Activated T-cell treated with anti-CD3 and anti-CD28 coated beads, Interleukin-2, amount 50 U/mL, for 1 hour (primary cell): ENCODE measurements at regions not wholly inside any gene's neighbourhood (a gene's known extent, or its start where the extent isn't known, plus 50 kb on each side); places are given as distances from the start of the nearest gene placed in this dataset.
"Not testable (repeated sequence)": the region's sequence is repeated elsewhere in the genome, so short reads cannot be mapped to it uniquely, and the experiment has no call there.

Experiments used
- DNase-seq: peaks from one replicate; pipeline ENCODE4 v3.0.0-alpha.2; 2020

DNA sequence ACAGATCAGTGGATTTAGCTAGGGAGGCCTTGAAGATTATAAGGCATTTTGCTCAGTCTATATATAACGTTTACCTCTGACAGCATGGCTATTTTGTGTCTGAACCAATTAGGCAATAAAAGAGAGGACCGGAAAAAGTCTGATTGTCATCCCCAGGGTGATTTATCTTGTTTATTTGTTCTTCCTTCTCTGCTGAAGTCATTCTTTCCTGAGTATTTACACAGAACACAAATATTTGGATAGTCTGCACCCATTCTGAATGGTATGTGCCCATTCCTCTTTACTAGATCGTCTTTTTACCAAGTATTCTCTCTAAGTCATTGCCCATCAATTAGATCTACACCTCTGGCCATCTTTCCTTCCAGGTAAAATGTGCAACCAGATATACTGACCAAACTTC lies 1602.9 kb downstream of the KCNT2 start:
- DNase-seq: no peak

DNA sequence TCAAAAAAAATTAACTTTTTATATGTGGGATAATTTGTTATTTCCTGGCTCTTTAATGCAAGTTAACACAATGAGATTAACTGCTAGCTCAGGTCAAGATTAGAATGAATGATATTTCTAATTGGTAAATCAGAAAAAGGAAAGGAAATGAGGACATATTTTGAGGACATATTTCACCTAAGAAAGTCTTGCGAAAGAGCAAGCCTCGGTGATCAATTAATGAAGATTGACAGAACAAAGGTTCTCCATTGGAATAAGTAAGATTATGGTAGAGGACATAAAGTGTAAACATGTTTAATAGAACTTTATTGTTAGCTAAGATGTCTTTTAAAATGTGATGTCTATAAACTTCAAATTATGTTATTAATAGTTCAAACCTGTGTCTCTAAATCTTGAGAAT lies 1617.8 kb downstream of the KCNT2 start:
- no peak for DNase-seq

DNA sequence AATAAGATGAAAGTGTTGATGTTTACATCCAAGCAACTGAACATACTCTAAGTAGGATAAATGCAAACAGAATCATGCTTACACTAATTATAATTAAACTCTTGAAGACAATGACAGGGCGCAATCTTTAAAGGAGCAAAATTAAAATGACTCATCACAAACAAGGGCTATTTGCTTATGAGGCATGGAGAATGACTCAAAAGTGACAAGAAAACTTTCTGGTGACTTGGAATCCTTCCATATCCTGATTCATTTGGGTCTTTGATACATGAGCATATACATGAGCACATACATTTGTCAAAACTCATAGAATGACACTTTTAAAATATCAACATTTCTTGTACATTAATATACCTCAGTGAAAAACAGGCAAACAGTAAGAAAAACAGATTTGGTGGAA lies 1632.3 kb downstream of the KCNT2 start:
- no peak for DNase-seq

DNA sequence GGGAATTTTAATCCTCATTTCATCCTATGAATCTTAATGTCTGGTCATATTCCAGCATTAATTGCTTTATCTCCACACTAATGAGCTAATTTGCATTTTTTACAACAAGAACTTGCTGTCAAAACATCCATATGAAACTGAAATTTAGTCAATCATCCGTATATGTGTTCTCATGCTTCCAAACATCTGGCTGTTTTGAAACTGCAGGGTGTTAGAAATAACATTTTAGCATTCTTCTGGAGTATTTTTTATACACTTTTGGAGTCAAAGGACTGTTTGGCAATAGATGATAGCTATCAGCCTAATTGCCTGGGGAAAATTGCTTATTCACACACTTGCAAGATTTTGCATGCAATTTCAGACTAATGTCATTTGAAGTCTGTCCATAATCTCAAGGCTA lies 1639.3 kb downstream of the KCNT2 start:
- DNase-seq: no peak

DNA sequence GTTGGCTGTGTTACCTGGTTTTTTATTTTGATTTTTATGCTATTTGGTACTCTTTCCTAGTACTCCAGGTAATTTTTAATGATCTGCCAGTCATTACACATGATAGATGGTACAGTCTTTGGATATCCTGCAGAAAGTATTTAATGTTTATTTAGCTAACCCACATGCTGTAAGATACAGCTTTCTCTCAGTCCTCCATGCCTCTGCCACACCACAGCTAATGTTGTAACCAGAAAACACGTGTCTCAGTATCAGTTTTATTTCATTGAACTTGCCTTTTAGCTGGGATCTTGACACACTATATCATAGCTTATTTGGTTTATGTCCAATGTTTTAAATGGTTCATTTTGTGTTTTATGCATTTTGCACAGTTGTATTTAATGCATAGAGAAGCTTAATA lies 1648.4 kb downstream of the KCNT2 start:
- no peak for DNase-seq

DNA sequence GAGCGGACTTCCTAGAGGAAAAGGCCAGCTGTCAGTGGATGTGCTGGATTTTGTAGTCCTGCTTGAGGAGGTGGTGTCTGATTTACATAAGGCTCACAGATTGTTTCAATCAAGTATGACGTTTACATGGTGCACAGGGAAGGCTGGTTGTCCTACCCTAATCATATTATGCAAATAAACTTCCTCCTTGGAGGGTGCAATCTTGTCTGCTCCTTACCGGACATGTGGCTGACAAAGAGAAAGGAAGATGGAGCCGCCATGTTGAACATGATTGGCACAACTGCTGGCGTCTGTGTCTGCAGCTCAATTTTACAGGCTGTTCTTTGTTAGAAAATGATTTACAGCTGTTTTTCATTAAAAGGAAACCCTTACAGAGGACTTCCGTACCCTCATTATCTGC lies 1656.1 kb downstream of the KCNT2 start:
- no peak for DNase-seq

DNA sequence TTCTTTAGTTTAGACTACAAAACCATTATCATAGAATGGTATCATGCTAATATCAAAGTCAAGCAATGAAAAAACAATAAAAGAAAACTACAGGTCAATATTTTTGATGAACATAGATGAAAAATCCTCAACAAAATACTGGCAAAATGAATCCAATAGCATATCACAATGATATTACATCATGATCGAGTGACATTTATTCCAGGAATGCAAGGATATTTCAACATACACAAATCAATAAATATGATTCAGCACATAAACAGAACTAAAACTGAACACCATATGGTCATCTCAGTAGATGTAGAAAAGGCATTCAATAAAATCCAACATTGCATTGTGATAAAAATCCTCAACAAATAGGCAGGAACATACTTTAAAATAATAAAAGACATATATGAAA lies 1657.7 kb downstream of the KCNT2 start:
- DNase-seq: no peak

DNA sequence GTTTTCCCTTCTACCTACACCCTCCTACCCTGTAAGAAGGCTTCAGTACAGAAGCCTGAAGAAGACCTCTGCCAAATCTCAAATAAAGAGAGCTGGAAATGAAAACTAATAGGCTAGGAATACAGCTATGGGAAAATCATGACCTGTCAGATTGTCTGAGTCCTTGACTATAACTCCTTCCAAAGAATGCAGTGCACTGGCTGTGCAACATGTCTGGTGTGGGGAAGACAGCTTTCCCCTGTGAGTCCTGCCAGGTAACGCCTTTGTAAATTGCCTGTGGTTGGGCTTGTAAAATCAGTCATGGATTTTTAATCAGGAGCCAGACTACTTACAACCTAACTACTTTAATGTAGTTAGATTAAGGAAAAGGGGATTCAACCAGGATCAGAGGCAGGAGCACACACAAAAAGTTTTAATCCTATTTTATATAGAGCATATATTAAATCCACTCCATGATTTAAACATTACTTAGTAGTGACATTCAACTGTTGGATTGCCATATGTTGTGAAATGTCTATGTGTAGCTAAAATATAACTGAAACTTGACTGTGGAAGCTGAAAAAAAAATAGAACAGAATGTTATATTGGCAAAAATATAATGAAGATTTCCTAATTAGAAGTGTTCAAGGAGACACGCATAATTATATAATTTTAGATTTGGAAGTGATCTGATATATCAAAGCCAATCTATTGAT lies 1667.8 kb downstream of the KCNT2 start:
- DNase-seq: no peak

DNA sequence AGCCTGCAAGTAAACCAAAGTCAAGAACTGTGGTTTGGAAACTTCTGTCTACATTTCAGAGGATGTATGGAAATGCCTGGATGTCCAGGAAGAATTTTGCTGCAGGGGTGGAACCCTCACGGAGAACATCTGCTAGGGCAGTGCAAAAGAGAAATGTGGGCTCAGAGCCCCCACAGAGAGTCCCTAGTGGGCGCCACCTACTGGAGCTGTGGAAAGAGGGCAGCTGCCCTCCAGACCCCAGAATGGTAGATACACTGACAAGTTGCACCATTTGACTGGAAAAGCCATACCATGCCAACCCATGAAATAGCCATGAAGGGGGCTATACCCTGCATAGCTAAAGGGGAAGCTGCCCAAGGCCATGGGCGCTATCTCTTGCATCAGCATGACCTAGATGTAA lies 1672.4 kb downstream of the KCNT2 start:
- no peak for DNase-seq

DNA sequence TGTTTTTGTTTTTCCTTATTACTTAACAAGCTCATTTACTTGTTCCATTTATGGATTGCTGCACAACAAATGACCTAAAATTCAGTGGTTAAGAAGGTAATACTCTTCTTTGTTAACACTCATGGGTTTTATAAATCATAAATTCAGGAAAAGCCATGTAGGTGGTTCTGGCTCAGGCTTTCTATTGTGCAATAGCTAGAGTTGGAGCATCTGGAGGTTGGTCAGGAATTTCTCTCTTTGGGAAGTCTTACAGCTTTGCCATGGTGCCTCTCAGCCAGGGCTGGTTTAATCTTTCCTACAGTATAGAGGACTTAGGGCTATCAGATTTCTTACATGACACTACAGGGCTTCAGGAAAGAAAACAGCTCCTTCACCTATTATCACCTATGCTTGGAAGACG lies 1677.1 kb downstream of the KCNT2 start:
- DNase-seq: no peak

DNA sequence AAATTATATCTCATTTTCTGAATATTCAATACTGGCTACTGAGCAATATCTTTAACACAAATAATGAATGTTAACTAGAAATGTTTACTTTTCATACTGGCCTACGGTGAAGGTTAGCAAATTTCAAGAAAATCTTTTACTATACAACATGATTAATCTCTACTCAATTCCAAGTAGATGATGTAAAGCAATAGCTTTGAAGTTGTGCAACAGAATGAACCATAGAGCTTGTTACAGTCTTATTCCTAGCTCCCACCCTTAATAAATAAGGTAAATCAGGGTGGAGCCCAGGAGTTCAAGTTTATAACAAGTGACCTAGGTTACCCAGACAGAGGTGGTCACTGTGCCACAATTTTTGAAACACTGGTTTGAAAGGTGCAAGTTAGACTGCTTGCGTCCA lies 1678.1 kb downstream of the KCNT2 start:
- DNase-seq: no peak

DNA sequence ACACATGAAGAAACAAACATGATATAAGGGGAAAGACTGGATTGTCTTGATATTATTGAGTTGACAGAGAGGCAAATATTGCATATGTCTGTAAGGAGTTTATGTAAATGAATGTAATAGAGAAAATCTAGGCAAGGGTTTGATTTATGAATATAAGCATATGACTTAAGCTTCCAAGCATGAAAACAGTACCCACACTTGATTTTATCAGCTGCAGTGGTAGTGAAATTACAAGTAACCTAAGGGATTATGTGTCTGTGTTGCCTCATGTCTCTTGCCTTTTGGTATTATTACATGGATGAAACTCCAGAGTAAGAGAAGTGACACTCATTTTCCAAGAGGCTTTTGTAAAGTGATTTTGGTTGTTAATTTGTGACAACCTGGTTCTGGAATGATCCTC lies 1678.9 kb downstream of the KCNT2 start:
- no peak for DNase-seq

DNA sequence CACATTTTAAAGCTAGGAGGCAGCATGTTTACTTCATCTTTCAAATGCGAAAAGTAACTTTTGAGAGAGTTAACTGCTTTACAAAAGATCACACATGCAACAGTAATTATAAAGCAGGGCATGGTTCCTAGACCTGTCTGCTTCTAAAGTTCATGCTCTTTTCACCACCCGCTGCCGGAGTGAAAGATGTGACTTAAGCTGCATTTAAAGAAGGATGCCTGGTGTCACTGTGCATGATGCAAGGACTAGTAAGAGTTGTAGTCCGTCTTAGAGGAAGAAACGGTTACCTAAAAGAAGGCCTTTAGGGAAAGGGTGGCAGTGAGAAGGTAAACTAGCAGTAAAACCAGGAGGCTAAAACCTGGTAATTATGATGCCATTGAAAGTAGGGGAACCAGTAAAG lies 1689.1 kb downstream of the KCNT2 start:
- no peak for DNase-seq

DNA sequence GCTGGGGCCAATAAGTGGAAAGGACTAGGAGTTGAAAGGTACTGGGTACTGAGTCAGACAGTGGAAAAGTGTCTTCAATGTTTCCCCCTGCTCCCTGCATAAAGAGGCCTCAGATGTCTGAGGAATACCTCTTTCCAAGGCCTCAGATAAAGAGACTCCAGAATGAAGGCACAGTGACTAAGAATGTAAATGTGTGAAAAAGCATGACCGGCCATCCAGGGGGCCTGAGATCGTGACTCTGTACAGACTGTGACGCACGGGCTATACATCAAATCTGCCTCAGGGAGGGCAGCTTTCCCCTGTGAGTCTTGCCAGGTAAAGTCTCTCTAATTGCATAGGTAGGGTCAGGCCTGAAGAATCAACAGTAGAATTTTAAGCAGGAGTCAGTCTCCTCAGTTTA lies 1690.5 kb downstream of the KCNT2 start:
- DNase-seq: no peak

DNA sequence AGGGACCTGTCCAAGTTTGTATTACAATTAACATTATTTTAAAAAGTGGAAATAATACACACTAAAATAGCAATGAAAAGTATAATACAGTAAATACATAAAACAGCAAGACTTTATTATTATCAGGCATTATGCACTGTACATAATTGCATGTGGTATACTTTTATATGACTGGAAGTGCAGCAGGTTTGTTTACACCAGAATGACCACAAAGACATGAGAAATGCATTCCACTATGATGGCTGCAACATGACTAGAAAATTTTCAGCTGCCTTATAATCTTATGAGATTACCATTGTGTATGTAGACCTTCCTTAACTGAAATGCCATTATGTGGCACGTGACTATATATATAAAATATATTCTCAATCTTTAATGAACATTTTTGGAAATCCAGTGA lies 1699.6 kb downstream of the KCNT2 start:
- DNase-seq: no peak

DNA sequence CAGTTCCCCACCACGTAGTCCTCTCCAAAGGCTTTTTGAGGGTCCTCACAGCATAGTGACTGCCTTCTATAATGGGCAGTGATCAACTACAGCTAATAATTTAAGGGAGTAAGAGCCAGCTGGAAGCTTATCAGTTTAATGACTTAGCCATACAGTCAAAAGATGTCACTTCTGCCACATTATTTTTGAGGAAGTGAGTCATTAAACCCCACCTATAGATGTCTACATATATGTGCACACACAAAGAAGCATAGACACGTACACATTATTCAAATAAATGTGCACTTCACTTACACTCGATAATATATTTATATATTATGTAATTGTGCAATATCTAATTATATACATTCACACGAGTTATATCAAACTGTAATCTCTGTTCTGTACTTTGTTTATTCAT lies 1704.7 kb downstream of the KCNT2 start:
- no peak for DNase-seq

DNA sequence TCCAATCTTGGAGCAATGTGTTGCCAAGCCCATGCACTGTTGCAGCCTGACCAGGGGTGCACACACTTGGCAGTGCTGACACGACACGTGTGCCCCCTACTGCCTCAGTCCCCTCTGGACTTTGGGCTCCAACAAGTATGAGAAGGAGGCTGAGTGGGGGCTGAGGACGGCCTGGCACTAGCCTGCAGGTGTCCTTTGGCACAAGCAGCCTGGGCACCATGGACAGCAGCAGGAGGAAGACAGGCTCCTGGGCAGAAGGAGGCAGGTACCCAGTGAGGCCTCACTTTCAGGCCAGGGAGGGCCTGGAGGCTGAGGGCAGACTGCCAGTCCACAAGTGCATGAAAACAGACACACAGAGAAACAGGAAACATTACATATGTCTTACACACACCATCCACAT lies 1702.9 kb upstream of the B3GALT2 start:
- DNase-seq: no peak

DNA sequence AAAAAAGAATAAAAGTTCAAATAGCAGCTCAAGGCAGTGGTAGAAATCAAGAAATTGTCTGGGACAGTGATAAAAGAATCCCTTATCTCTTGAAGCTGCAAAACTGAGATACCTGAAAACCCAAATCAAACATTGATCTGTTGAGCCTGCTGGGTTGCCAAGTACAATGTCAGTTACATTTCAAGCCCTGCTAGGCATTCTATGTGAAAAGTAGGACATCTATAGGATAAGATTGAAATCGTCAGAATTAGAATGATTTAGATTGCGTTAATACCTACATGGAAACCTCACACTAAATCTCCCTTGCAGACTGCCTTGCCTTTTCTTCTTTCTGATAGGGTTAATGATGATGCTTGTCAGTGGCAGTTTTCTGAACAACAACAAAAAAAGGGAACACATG lies 1684.4 kb upstream of the B3GALT2 start:
- no peak for DNase-seq

DNA sequence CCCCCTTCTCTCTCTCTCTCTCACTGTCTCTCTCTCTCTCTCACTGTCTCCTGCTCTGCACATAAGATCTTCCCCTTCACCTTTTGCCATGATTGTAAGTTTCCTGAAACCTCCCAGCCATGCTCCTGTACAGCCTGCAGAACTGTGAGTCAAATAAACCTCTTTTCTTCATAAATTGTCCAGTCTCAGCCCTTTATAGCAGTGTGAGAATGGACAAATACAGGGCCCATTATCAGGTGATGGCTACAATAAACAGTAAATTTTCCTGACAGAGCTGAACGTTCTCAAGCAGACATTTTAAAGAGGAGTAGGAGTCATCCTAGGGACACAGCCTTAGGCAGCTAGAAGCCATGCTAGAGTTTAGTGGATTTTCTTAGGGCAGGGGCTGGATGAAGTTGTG lies 1679.7 kb upstream of the B3GALT2 start:
- no peak for DNase-seq

DNA sequence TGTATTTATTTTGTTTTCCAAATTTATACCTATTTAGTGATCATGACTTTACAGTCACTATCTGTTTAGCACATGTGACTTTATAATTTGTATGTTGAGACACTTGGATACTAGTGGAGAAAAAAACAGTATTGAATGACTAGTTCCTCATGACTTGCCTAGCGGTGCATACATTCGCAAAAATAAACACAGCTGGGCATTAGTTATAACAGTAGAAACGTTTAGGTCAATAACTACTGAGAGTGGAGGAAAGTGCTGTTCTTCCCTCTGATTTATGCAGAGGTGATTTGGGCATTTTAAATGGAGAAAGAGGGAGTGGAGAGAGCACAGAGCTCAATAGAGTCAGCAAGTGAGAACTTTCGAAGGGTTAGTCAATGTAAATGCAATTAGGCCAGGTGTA lies 1679.0 kb upstream of the B3GALT2 start:
- DNase-seq: no peak

DNA sequence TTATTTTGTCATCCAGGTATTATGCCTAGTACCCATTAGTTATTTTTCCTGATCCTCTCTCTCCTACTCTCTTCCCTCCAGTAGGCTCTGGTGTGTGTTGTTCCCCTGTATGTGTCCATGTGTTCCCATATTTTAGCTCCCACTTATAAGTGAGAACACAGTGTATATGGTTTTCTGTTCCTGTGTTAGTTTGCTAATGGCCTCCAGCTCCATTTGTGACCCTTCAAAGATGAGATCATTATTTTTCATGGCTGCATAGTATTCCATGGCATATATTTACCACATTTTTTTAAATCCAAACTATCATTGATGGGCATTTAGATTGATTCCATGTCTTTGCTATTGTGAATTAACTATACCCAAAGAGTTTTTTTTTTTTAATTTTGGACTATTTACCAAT lies 1675.7 kb upstream of the B3GALT2 start:
- DNase-seq: no peak

DNA sequence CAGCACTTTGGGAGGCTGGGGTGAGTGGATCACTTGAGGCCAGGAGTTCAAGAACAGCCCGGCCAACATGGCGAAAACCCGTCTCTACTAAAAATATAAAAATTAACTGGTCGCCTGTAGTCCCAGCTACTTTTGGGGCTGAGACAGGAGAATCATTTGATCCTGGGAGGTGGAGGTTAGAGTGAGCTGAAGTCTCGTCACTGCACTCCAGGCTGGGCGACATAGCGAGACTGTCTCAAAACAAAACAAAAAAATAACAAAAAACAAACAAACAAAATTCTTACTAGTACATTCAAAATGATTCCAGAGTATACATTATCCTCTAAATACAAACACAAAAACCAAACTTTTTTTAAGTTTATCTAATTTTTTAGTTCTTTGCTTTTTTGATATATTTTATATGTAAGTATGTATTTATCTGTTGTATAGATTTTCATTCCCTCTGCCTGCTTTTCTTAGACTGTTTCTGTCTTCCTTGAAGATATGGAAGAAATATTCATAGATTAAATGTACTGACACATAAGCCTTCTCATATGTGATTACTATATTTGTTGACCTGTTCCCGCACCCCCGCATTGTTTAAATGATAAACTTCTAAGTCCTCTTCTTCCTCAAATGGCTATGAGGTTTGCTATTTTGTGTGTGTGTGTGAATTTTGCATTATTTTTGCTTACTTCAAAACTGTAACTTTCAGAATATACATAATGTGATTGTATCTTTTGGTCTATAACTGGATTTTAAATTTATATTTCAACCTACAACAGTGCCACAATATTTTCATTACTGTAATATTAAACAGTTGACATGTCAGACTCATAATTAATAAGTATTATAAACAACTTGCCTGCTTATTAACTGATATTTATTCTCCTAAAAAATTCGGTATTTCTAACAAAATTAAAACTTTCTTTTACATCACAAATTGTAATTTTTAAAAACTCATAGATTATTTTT lies 1674.1 kb upstream of the B3GALT2 start:
- DNase-seq: no peak

DNA sequence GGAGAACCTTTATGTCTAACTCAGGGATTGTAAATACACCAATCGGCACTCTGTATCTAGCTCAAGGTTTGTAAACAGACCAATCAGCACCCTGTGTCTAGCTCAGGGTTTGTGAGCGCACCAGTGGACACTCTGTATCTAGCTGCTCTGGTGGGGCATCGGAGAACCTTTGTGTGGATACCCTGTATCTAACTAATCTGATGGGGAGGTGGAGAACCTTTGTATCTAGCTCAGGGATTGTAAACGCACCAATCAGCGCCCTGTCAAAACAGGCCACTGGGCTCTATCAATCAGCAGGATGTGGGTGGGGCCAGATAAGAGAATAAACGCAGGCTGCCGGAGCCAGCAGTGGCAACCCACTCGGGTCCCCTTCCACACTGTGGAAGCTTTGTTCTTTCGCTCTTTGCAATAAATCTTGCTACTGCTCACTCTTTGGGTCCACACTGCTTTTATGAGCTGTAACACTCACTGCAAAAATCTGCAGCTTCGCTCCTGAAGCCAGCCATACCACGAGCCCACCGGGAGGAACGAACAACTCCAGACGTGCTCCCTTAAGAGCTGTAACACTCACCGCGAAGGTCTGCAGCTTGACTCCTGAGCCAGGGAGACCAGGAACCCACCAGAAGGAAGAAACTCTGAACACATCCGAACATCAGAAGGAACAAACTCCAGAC lies 1673.2 kb upstream of the B3GALT2 start:
- not testable (repeated sequence) for DNase-seq
